GM18907 (cell line): ENCODE measurements at regions not wholly inside any gene's neighbourhood (a gene's known extent, or its start where the extent isn't known, plus 50 kb on each side); places are given as distances from the start of the nearest gene placed in this dataset.
"Not testable (repeated sequence)": the region's sequence is repeated elsewhere in the genome, so short reads cannot be mapped to it uniquely, and the experiment has no call there.

Source experiments
- ATAC-seq: cut with Tn5 transposase; IDR thresholded peaks from one replicate; pipeline ENCODE4 v1.9.1; 2021; ENCODE audit warnings: mild to moderate bottlenecking, moderate library complexity; ENCODE audit not compliant: unreplicated experiment

GRCh38 chr2:8555543-8555942 lies 126.3 kb upstream of the ID2 start:
- no peak for ATAC-seq

GRCh38 chr2:8558096-8558495 lies 123.8 kb upstream of the ID2 start:
- ATAC-seq: no peak

GRCh38 chr2:8558956-8559355 lies 122.9 kb upstream of the ID2 start:
- ATAC-seq: no peak

- ATAC-seq: no peak
Observed at GRCh38 chr2:8559805-8560204, 122.1 kb upstream of the ID2 start.

GRCh38 chr2:8561692-8562091 lies 120.2 kb upstream of the ID2 start:
- not testable (repeated sequence) for ATAC-seq

- ATAC-seq: no peak
Observed at GRCh38 chr2:8563814-8564474, 117.9 kb upstream of the ID2 start.

GRCh38 chr2:8564475-8564874 lies 117.4 kb upstream of the ID2 start:
- no peak for ATAC-seq

- ATAC-seq: no peak
Observed at GRCh38 chr2:8565399-8566154, 116.3 kb upstream of the ID2 start.

GRCh38 chr2:8566155-8566670 lies 115.6 kb upstream of the ID2 start:
- ATAC-seq: no peak

GRCh38 chr2:8566774-8567468 lies 114.9 kb upstream of the ID2 start:
- ATAC-seq: no peak

GRCh38 chr2:8567469-8568260 lies 114.2 kb upstream of the ID2 start:
- no peak for ATAC-seq

GRCh38 chr2:8568543-8569302 lies 113.1 kb upstream of the ID2 start:
- no peak for ATAC-seq

- ATAC-seq: no peak
Observed at GRCh38 chr2:8569332-8569930, 112.4 kb upstream of the ID2 start.

- ATAC-seq: no peak
Observed at GRCh38 chr2:8570637-8571036, 111.2 kb upstream of the ID2 start.

GRCh38 chr2:8571301-8571791 lies 110.5 kb upstream of the ID2 start:
- ATAC-seq: no peak

- ATAC-seq: no peak
Observed at GRCh38 chr2:8571792-8572499, 109.9 kb upstream of the ID2 start.

- no peak for ATAC-seq
Observed at GRCh38 chr2:8572712-8573233, 109.1 kb upstream of the ID2 start.

- ATAC-seq: no peak
Observed at GRCh38 chr2:8573234-8573941, 108.5 kb upstream of the ID2 start.
